ENCODE measurements at regions not wholly inside any gene's neighbourhood (a gene's known extent, or its start where the extent isn't known, plus 50 kb on each side); places are given as distances from the start of the nearest gene placed in this dataset.
"Not testable (repeated sequence)": the region's sequence is repeated elsewhere in the genome, so short reads cannot be mapped to it uniquely, and the experiment has no call there.

- no peak for FAIRE-seq
Measured at GRCh38 chr9:79428422-79428821, 143.3 kb upstream of the TLE4 start.

GRCh38 chr9:79430619-79431018, 141.1 kb upstream of the TLE4 start:
- FAIRE-seq (no peak), DNase-seq (ENCODE audit: extremely low spot score, insufficient read length, low read depth) (no peak)

More at GRCh38 chr9:79428422-79428821, 143.3 kb upstream of the TLE4 start:
- no peak for DNase-seq (ENCODE audit: extremely low spot score, insufficient read length, low read depth)

GRCh38 chr9:79431019-79431679, 140.6 kb upstream of the TLE4 start:
- FAIRE-seq (no peak), DNase-seq (ENCODE audit: extremely low spot score, insufficient read length, low read depth) (no peak)

GRCh38 chr9:79432485-79432884, 139.3 kb upstream of the TLE4 start:
- DNase-seq (ENCODE audit: extremely low spot score, insufficient read length, low read depth) = no peak

GRCh38 chr9:79433703-79434102, 138.1 kb upstream of the TLE4 start:
- FAIRE-seq = no peak
- no peak for DNase-seq (ENCODE audit: extremely low spot score, insufficient read length, low read depth)

More at GRCh38 chr9:79432485-79432884, 139.3 kb upstream of the TLE4 start:
- no peak for FAIRE-seq

- not testable (repeated sequence) for DNase-seq (ENCODE audit: extremely low spot score, insufficient read length, low read depth); FAIRE-seq
Measured at GRCh38 chr9:79439221-79439620, 132.5 kb upstream of the TLE4 start.

- no peak for FAIRE-seq
- DNase-seq (ENCODE audit: extremely low spot score, insufficient read length, low read depth) = no peak
Measured at GRCh38 chr9:79446523-79447307, 125.0 kb upstream of the TLE4 start.

- FAIRE-seq = no peak
Measured at GRCh38 chr9:79447308-79447605, 124.5 kb upstream of the TLE4 start.

GRCh38 chr9:79447762-79448161, 124.0 kb upstream of the TLE4 start:
- no peak for DNase-seq (ENCODE audit: extremely low spot score, insufficient read length, low read depth)
- no peak for FAIRE-seq

More at GRCh38 chr9:79447308-79447605, 124.5 kb upstream of the TLE4 start:
- DNase-seq (ENCODE audit: extremely low spot score, insufficient read length, low read depth) = no peak

- FAIRE-seq (no peak), DNase-seq (ENCODE audit: extremely low spot score, insufficient read length, low read depth) (no peak)
Measured at GRCh38 chr9:79452265-79452664, 119.5 kb upstream of the TLE4 start.

GRCh38 chr9:79461712-79462111, 110.1 kb upstream of the TLE4 start:
- FAIRE-seq = no peak
- no peak for DNase-seq (ENCODE audit: extremely low spot score, insufficient read length, low read depth)

GRCh38 chr9:79465156-79465555, 106.6 kb upstream of the TLE4 start:
- FAIRE-seq (no peak), DNase-seq (ENCODE audit: extremely low spot score, insufficient read length, low read depth) (no peak)

GRCh38 chr9:79469164-79469563, 102.6 kb upstream of the TLE4 start:
- no peak for DNase-seq (ENCODE audit: extremely low spot score, insufficient read length, low read depth)
- no peak for FAIRE-seq

GRCh38 chr9:79470954-79471353, 100.8 kb upstream of the TLE4 start:
- no peak for DNase-seq (ENCODE audit: extremely low spot score, insufficient read length, low read depth)
- no peak for FAIRE-seq

GRCh38 chr9:79471580-79472543, 99.9 kb upstream of the TLE4 start:
- no peak for DNase-seq (ENCODE audit: extremely low spot score, insufficient read length, low read depth)
- no peak for FAIRE-seq

- no peak for FAIRE-seq
- DNase-seq (ENCODE audit: extremely low spot score, insufficient read length, low read depth) = no peak
Measured at GRCh38 chr9:79473704-79474103, 98.1 kb upstream of the TLE4 start.

- FAIRE-seq (no peak), DNase-seq (ENCODE audit: extremely low spot score, insufficient read length, low read depth) (no peak)
Measured at GRCh38 chr9:79477241-79477840, 94.4 kb upstream of the TLE4 start.

- no peak for DNase-seq (ENCODE audit: extremely low spot score, insufficient read length, low read depth)
- FAIRE-seq = no peak
Measured at GRCh38 chr9:79477955-79478771, 93.6 kb upstream of the TLE4 start.

- FAIRE-seq (no peak), DNase-seq (ENCODE audit: extremely low spot score, insufficient read length, low read depth) (no peak)
Measured at GRCh38 chr9:79480639-79481038, 91.1 kb upstream of the TLE4 start.
